GM21423 (cell line): ENCODE measurements at regions not wholly inside any gene's neighbourhood (a gene's known extent, or its start where the extent isn't known, plus 50 kb on each side); places are given as distances from the start of the nearest gene placed in this dataset.

Experiments used
- ATAC-seq: cut with Tn5 transposase; IDR thresholded peaks from one replicate; pipeline ENCODE4 v1.9.1; 2021; ENCODE audit warnings: mild to moderate bottlenecking, moderate library complexity; ENCODE audit not compliant: unreplicated experiment

- no peak for ATAC-seq
Observed at GRCh38 chr7:86949779-86950260, 109.6 kb downstream of the ELAPOR2 start.

GRCh38 chr7:86949052-86949778 is 110.2 kb downstream of the ELAPOR2 start:
- peak; percentile 94 for ATAC-seq

- no peak for ATAC-seq
Observed at GRCh38 chr7:86947929-86948328, 111.5 kb downstream of the ELAPOR2 start.

DNA sequence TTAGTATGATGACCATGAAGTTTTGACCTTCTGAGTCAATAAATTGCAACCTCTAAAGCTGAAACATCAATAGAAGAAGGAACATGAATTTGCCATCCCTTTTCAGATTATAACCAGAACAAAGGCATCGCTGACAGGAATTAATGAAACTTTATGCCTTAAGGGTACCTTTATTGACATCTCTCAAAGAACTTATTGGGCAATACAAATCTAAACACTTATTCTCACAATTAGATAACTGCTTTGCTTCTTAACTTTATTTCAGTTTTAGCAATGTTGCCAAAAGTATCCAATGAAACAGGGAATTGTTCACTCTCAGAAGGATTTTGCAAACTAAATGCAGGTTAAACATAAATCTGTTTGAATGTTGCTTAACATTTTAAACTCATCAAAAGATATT is 116.0 kb downstream of the ELAPOR2 start:
- ATAC-seq = no peak

GRCh38 chr7:86942995-86943394 is 116.5 kb downstream of the ELAPOR2 start:
- no peak for ATAC-seq

DNA sequence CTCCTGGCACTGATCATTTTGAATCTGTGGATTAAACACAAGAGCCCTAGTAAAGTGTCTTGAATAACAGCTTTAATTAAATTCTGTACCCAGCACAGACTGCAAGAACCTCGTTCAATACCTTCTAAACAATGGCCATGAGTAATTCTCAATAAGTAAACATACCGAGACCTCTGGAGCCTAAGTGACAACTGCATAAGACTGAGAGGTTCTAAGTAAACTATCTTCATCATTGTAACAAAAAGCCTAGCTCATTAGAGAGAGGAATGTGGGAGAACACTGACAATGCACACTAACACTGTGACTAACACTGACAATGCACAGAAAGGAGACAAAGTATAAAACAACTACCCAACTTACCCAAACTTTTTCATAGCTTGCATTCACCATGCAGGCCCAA is 117.4 kb downstream of the ELAPOR2 start:
- no peak for ATAC-seq

GRCh38 chr7:86939197-86939814 is 120.1 kb downstream of the ELAPOR2 start:
- ATAC-seq = peak; percentile 84

DNA sequence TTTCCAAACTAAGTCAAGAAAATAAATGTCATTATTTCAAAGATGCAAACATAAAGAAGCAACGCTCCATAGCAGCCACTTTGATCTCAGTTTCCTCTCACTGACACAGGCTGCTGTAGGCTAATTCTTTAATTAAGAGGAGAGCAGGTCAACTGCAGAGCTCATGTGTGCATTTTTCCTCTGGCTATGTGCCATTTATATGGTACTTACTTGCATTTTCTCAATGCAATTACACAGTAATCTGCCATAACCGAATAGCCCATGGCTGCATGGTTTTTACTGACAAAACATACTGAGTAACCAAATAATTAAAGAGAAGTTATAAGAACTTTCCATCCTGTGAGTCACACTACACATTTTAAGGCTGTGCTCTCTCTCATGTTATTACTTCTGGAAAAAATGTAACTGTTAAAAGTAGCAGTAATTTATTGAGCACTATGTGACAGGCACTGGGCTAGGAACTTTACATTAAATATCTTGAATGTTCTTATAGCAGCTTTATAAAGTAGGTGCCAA is 122.0 kb downstream of the ELAPOR2 start:
- no peak for ATAC-seq

- ATAC-seq = no peak
Observed at GRCh38 chr7:86933295-86933845, 126.1 kb downstream of the ELAPOR2 start.

DNA sequence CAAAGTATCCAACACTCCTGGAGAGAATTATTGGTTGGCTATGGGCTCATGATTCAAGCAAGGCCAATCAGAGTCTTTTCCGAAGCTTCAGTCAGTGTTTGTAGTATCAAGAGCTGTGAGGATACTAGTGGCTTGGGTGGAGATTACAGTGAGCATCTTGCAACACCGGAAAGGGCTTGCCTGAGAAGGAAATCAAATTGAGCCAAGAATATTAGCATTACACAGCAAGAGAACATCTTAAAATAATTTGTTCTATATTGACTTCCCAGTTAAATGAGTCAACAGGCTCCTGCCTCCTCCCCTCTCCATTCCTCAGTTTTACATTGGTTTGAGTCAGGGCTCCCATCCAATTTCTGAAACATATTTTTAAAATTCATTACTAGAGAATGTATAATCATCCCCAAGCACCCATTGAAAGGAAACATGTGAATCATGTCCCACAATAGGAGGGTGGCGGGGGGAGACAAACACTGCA is 127.4 kb downstream of the ELAPOR2 start:
- no peak for ATAC-seq

- no peak for ATAC-seq
Observed at GRCh38 chr7:86931439-86931838, 128.0 kb downstream of the ELAPOR2 start.

- no peak for ATAC-seq
Observed at GRCh38 chr7:86930554-86931307, 128.7 kb downstream of the ELAPOR2 start.

- ATAC-seq = peak; percentile 52
Observed at GRCh38 chr7:86929293-86930109, 130.0 kb downstream of the ELAPOR2 start.

- ATAC-seq = no peak
Observed at GRCh38 chr7:86928308-86928707, 131.1 kb downstream of the ELAPOR2 start.

GRCh38 chr7:86926732-86927131 is 132.7 kb downstream of the ELAPOR2 start:
- peak; percentile 51 for ATAC-seq

DNA sequence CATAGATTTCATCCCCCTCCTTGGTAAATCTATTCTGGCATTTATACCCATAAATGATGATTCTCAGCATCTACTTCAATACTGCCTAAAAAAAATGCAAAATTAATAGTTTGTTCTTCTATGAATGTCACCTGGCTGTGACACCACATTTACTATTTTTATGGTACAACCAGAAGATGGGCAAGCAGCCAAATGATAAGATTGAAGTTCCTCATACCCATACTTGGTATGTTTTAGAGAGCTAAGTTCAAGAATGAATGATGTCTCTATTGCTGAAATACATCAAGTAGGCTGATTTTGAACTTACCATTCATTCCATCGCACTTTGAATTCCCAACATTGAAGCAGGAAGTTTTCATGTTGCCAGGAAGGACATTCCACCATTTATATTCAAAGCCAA is 134.2 kb downstream of the ELAPOR2 start:
- ATAC-seq = no peak

- no peak for ATAC-seq
Observed at GRCh38 chr7:86923527-86923926, 135.9 kb downstream of the ELAPOR2 start.

DNA sequence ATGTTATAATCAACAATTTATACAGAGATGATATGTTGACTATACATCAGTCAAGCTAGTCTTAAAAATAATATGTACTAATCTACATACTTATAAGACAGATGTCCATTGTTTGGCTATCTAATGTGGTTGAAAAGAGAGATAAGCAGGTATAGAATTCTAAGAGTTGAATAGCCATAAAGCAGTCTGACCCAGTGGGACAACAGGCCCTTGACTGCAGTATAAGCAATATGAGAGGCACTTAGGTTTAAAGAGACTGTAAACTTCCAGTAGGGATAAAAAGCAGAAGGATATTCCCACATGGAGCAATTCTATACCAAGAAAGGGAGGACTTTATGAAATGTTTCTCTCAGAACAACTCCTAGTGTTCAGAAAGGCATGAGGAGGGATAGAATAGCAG is 139.3 kb downstream of the ELAPOR2 start:
- no peak for ATAC-seq

- ATAC-seq = no peak
Observed at GRCh38 chr7:86918245-86918644, 141.2 kb downstream of the ELAPOR2 start.

GRCh38 chr7:86916277-86916825 is 143.1 kb downstream of the ELAPOR2 start:
- ATAC-seq = no peak
